ENCODE measurements at regions not wholly inside any gene's neighbourhood (a gene's known extent, or its start where the extent isn't known, plus 50 kb on each side); places are given as distances from the start of the nearest gene placed in this dataset.

DNA sequence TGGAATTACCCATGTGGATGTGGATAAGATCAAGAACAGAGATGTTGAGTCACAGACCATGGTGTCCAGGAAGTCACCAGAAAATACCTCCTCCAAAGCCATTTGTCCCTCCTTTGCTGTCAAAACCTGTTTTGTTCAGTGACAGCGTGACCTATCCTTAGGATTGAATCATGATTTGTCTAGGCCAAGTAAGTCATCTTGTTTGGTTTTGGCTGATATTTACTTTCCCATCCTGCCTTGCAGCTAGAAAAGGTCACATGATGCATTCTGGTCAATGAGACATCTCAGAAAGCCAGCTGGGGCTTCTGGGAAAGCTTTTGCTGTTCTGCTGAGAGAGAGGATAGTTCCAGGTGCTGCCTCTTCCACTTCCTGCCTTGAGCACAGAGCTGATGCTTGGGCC, 225.3 kb upstream of the ZMIZ1 start:
- no peak for TF ChIP-seq EGR1 (IDR thresholded peaks at IDR 0.05)
- no peak for TF ChIP-seq REST (IDR thresholded peaks at IDR 0.05; ENCODE audit: low read depth)
- TF ChIP-seq CREB1 (IDR thresholded peaks at IDR 0.05; ENCODE audit: low read depth), result no peak
- no peak for TF ChIP-seq RAD21 (IDR thresholded peaks at IDR 0.05; ENCODE audit: low read depth)

All from Ishikawa (cell line).